Activated T-helper 1 cell treated with anti-CD3 and anti-CD28 coated beads, Interleukin-12 subunit alpha, Interleukin-12 subunit beta, Interleukin-2, Interleukin-4 antibody, amounts not matched to agents 30 ng/mL and 10 ng/mL and 1 ng/mL, durations not matched to agents 14 hours and 24 hours and 36 hours (primary cell): ENCODE measurements at regions not wholly inside any gene's neighbourhood (a gene's known extent, or its start where the extent isn't known, plus 50 kb on each side); places are given as distances from the start of the nearest gene placed in this dataset.

Experiments used
- DNase-seq: peaks from one replicate; pipeline ENCODE4 v3.0.0; 2021; ENCODE audit warnings: low spot score
- H3K27ac Mint-ChIP-seq: one replicate; pipeline ENCODE4 v1.8.0; 2021; ENCODE audit warnings: mild to moderate bottlenecking, mixed read lengths
- H3K27me3 Mint-ChIP-seq: one replicate; pipeline ENCODE4 v1.8.0; 2022; ENCODE audit warnings: mild to moderate bottlenecking, moderate library complexity, mixed read lengths; ENCODE audit not compliant: insufficient read depth
- H3K36me3 Mint-ChIP-seq: one replicate; pipeline ENCODE4 v1.8.0; 2021; ENCODE audit warnings: low read depth, mixed read lengths
- H3K4me1 Mint-ChIP-seq: one replicate; pipeline ENCODE4 v1.8.0; 2021; ENCODE audit warnings: low read depth, mixed read lengths
- H3K4me3 Mint-ChIP-seq: one replicate; pipeline ENCODE4 v1.8.0; 2021; ENCODE audit warnings: mild to moderate bottlenecking, moderate library complexity, mixed read lengths
- H3K9me3 Mint-ChIP-seq: one replicate; pipeline ENCODE4 v1.8.0; 2021; ENCODE audit warnings: mixed read lengths
- intact Hi-C: fragments of 100-400 bp; cut with micrococcal nuclease; formaldehyde crosslinking; loops from one replicate; pipeline ENCODE4 v1.15.1; 2024

DNA sequence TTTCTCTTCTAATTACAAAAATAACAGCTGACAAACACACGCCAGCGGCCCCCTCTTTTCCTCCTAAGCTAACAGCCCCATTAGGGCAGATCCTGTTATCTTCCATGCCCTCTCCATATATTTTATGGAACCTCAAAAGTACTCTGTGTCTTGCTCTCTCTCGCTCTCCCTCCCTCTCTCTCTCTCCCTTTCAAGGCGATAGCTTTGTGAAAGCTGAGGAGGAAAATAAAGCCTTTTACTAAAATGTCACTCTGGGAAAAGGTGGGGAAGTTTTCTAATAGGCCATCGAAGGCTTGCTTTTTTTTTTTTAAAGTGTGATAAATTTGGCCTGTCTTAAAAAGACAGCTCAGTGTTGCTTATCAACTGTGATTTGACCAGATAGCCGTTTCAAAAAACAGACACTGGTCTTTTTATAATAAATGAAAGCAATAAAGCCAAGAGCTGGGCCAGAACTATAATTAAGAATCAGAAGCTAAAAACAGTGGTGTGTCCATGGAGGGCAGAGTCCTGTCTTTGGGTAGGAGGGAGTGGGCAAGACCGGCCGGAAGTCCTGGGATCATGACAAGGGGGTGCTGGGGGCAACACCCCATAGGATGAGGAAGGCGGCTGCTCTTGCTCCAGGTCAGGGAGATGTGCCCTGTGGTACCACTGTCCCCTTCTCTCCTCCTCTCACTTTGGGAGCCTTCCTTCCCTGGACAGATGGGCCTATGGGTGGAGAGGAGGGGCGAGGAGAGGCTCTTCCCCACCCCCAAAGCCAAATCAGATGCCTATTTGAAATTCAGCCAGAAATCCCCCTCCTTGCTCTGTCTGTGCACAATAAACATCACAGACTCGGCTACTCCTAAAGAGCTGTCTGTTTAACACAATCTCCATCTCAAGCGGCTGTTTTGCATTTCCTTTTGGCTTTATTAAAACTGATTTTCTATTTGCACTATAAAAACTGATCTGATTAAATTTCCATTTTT lies 267.2 kb downstream of the BUD13 start:
- H3K4me3 Mint-ChIP-seq: no peak overlapping the region
- peaks cover 26% of the 10 kb centered on the region for H3K27me3 Mint-ChIP-seq
- H3K4me1 Mint-ChIP-seq: no peaks in the 10 kb centered on the region
- DNase-seq: no peak
- H3K27ac Mint-ChIP-seq: no peak overlapping the region
- no peaks in the 10 kb centered on the region for H3K36me3 Mint-ChIP-seq
- intact Hi-C loops: no loop called here
- no peaks in the 10 kb centered on the region for H3K9me3 Mint-ChIP-seq

DNA sequence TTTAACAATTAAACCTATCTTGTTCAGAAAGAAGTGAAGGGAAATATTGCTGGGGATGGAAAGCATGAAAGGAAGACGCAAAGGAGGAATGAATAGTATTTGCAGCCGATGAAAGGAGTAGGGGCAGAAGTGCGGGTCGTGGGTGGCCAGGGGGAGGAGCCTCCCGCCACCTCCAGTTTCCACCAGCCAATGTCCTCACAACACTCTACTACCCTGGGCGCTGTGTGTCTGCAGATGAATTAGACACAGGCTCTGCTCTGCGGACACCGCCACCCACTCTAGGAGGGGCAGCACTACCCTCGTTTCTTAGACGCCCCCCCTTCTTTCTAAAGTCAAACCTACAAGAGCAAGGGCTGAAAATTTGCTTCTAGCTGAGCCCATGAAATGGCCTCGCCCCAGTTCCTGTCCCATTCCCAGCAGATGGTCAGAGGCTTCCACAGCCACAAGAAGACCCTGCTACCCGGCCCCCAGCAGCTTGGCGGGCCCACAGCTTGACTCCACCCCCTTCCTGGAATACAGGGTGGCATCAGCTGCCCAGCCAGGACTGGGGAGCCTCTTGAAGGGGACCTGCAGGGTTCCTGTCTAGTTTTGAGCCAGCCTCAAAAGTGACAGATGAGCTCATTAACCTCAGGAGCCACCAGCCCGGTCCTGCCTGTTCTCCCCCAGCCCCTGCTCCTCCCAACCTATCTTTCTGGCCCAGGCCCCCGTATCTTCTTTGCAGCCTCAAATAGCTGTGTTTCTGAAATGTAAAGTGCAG lies 268.1 kb downstream of the BUD13 start:
- DNase-seq: no peak
- Mint-ChIP-seq H3K36me3 (no peaks in the 10 kb centered on the region), H3K27me3 (peaks cover 31% of the 10 kb centered on the region), H3K4me3 (no peak overlapping the region), H3K4me1 (no peaks in the 10 kb centered on the region), H3K27ac (no peak overlapping the region), H3K9me3 (no peaks in the 10 kb centered on the region)
- intact Hi-C loops: no loop called here

DNA sequence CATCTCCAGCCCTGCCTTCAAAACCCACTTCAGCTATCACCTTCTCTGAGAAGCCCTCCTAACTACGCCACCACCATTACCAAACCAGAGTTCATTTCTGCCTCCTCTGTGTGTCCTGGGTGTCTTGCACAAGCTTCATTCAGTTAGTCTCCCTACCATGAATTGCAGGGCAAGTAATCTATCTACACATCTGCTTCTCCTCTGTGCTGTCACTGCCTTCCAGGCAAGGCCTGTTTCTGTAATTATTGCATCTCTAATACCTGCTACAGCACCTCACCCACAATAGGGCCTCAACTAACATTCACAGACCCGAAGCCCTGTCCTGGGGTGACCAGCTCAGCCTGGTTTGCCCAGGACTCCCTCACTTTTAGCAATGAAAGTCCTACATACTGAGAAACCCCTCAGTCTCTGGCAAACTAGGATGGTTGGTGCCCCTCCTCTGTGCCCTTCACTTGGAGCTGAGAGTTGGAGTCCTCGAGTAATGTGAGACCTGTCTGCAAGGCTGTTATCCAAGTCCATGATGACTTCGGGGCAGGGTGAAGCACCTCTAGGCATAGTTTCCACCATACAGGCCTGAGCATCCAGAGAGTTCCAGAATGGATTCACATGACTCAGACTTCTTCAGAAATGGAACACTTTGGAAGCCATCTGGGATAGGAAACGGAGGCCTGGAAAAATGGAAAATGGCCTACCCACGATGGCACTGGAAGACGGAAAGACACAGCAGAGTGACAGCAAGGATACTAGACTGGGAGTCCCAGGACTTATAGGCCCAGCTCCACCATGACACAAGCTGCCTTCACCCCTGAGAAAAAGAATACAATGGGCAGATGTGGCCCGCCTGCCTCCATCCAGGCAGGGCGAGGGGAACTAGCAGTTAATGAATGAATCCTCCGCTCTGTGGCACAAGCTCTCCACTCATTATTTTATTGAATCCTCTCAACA lies 269.3 kb downstream of the BUD13 start:
- Mint-ChIP-seq H3K27me3 (peaks cover 34% of the 10 kb centered on the region), H3K4me1 (no peaks in the 10 kb centered on the region)
- intact Hi-C loops: no loop called here

DNA sequence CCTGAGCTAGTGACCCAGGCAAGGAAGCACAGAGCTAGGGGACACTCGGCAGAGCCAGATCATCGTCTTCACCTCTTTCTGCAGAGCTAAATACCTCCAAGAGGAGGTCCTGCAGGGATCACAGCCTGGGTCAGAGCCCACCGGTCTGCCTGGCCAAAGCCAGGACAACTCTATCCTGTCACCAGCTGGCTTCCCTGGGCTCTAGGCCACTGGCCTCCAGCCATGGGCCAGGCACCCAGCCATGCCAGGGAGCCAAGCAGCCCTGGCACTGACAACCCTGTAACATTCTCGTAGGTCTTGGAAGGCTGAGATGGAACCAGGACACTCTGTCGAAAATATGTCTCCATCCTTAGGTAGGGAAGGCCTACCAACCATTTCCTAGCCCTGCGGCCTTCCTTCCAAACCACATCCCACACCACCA lies 270.1 kb downstream of the BUD13 start:
- no peak for DNase-seq
- Mint-ChIP-seq H3K36me3 (no peaks in the 10 kb centered on the region), H3K9me3 (no peaks in the 10 kb centered on the region), H3K4me3 (no peak overlapping the region), H3K27ac (no peak overlapping the region), H3K27me3 (peaks cover 34% of the 10 kb centered on the region), H3K4me1 (no peaks in the 10 kb centered on the region)
- intact Hi-C loops: no loop called here

More for the DNA sequence above, 269.3 kb downstream of the BUD13 start:
- DNase-seq: no peak
- Mint-ChIP-seq H3K4me3 (no peak overlapping the region), H3K9me3 (no peaks in the 10 kb centered on the region), H3K27ac (no peak overlapping the region), H3K36me3 (no peaks in the 10 kb centered on the region)

DNA sequence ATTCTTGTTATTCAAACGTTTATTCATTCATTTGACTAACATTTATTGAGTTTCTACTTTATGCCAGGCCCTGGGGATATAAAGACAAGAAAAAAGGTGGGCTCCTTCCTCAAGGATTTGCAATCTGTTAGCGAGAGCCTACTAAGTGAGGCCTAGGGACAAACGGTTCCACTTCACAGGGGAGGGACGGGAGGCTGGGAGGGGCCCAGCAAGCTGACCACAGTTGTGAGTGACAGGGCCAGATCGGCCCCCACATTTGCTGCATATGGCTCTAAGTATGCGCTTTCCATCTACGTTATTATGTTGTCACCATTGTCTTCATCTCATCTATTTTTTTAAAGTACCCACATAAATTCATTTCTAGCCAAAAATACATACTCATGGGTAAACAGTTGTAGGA lies 271.1 kb downstream of the BUD13 start:
- intact Hi-C loops: no loop called here
- DNase-seq: no peak
- Mint-ChIP-seq H3K9me3 (no peaks in the 10 kb centered on the region), H3K4me3 (no peak overlapping the region), H3K4me1 (no peaks in the 10 kb centered on the region), H3K27me3 (peaks cover 34% of the 10 kb centered on the region), H3K27ac (no peak overlapping the region), H3K36me3 (no peaks in the 10 kb centered on the region)

DNA sequence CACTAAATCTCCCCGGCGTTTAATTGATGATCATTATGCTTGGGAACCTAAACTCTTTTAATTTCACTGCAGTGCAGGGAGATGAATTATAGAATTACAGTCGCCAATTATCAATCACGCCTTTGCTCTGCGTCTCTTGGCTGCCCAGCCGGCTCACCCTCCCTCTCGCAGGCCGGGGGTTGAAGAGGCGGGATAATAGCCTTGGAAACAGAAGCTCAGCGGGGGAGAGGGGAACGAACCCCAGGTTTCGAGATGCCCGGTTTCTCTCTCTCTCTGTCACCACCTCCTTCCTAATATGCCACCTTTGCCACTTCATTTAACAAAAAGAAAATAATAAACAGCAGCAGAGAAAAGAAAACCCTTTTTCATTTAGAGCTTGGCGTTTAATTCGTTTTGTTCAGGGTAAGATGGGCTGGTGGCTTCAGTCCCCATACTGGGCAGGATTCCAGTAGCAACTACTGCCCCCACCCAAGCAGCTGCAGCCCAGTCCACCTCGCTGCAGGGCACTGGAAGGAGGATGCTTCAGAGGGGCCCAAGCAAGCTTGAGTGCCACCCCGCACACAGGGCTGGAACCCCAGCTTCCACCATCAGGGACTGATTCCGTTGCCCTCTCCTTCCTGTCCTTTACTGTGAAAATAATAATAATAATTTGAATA lies 271.7 kb downstream of the BUD13 start:
- intact Hi-C loops: no loop called here
- H3K4me1 Mint-ChIP-seq: no peaks in the 10 kb centered on the region
- no peaks in the 10 kb centered on the region for H3K36me3 Mint-ChIP-seq
- H3K27ac Mint-ChIP-seq: no peak overlapping the region
- no peak overlapping the region for H3K4me3 Mint-ChIP-seq
- DNase-seq: no peak
- peaks cover 32% of the 10 kb centered on the region for H3K27me3 Mint-ChIP-seq
- no peaks in the 10 kb centered on the region for H3K9me3 Mint-ChIP-seq

DNA sequence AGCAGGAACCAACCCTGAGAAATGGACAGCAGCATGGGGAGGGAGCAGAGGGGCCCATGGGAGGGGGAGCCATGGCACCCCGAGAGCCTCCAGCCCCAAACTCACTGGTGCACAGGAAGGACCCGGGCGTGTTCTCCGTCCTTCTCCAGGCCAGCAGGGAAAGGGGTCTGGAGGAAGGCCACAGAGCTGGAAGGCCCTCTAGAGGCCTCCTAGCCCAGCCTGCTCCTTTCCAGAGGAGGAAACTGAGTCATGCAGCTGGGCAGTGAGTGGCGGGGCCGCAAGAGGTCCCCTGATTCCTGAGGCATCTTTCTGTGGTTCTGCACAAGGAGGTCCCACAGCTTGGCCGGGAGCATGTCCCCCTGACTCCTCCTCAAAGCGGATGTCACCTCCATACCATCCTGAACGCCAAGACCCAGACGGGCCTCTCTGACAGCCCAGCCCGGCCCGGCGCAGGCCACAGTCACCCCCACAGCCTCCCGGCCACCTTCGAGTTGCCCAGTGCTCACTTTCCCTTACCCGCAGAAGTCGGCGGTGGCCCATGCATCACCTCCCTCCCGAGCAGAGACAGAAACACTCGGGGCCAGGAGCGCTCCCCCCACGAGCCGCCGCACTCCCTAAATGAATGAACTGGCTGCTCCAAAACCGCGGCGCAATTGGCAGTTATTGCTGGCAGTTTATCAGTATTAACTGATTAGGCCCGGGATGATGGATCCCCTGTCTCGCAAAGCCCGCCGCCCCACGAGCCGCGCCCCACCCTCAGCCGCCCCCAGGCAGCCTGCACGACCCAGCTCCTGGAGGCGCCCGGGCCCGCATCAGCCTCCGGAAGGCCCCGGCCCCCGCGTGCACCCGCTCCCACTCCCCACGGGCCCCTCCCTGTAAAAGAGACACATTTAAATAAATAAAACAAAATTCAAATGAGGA lies 272.5 kb downstream of the BUD13 start:
- Mint-ChIP-seq H3K27ac (no peak overlapping the region), H3K36me3 (no peaks in the 10 kb centered on the region), H3K4me1 (no peaks in the 10 kb centered on the region), H3K27me3 (peaks cover 29% of the 10 kb centered on the region), H3K4me3 (no peak overlapping the region), H3K9me3 (no peaks in the 10 kb centered on the region)
- intact Hi-C loops: no loop called here
- DNase-seq: no peak

DNA sequence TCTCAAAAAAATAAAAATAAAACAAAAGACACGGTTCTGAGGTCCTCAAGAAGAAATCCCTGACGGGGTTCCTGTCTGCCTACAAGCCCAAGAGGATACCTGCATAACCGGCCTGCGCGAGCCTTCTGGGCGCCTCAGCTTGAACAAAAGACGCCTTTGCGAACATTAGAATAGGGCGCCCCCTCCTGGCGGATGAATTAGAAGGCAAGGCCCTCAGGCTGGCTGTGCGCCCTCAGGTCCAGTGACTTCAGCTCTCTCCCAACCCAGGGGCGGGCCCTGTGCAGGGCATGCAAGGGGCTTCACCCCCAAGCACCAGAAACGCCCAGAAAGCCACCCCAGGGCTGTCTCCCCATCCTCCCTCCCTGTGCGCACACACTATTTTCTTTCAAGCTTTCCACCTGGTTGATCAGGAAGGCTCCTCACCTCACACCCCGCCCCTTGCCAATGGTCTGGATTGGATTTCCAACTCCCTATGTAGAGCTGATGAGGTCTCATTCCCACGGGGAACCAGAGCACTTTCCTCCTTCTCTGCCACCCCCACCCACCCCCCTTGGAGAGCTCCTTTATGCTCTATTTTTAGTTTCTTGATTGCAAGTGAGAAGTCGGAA lies 273.3 kb downstream of the BUD13 start:
- no peaks in the 10 kb centered on the region for H3K9me3 Mint-ChIP-seq
- H3K27ac Mint-ChIP-seq: no peak overlapping the region
- peaks cover 29% of the 10 kb centered on the region for H3K27me3 Mint-ChIP-seq
- no peaks in the 10 kb centered on the region for H3K36me3 Mint-ChIP-seq
- H3K4me1 Mint-ChIP-seq: no peaks in the 10 kb centered on the region
- intact Hi-C loops: loop anchor here (1.0 kb wide), 1 partner anchor 45 kb away; no protein-coding TSS in a partner anchor
- no peak overlapping the region for H3K4me3 Mint-ChIP-seq
- peak; percentile 13 for DNase-seq

DNA sequence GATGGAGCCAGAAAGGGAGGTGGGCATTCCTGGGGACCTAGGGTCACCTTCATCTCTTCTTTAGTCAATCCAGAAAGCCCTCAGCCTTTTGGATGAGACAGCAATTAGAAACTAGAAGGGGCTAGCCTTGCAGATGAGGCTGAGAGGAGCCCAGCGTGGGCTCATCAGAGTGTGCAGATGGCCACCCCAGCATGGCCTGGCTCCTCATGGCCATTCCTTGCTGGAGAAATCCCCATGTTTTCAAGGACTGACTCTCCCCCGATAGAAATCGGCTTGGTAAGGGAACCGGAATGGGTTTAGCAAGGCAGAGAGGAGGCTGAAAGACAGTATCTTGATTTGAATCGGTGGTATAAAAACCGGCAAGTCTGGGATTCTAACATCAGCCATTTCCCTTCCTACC lies 274.6 kb downstream of the BUD13 start:
- peaks cover 25% of the 10 kb centered on the region for H3K27me3 Mint-ChIP-seq
- intact Hi-C loops: no loop called here

DNA sequence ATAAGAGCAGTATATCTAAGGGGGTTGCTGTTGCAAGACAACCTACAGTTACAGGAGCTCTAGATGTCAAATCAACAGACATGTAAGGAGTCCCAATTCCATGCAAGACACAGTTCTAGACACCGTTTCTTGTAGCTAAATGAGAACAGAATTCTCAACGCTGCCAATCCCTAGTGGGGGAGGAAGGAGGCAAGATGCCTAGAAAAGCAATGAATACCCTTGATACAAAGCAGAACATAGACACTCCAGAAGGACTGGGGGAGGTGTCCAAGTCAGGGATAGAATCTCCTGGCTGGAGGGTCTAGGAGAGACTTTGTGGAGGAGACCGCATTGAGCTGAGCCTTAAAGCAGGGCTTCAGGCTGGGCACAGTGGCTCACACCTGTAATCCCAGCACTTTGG lies 280.2 kb downstream of the BUD13 start:
- no peaks in the 10 kb centered on the region for H3K36me3 Mint-ChIP-seq
- H3K4me1 Mint-ChIP-seq: no peaks in the 10 kb centered on the region
- no peak for DNase-seq
- peaks cover 5% of the 10 kb centered on the region for H3K27me3 Mint-ChIP-seq
- H3K4me3 Mint-ChIP-seq: no peak overlapping the region
- intact Hi-C loops: no loop called here
- H3K9me3 Mint-ChIP-seq: no peaks in the 10 kb centered on the region
- H3K27ac Mint-ChIP-seq: no peak overlapping the region

More for the DNA sequence above, 274.6 kb downstream of the BUD13 start:
- Mint-ChIP-seq H3K4me3 (no peak overlapping the region), H3K36me3 (no peaks in the 10 kb centered on the region), H3K27ac (no peak overlapping the region), H3K9me3 (no peaks in the 10 kb centered on the region), H3K4me1 (no peaks in the 10 kb centered on the region)
- DNase-seq: no peak

DNA sequence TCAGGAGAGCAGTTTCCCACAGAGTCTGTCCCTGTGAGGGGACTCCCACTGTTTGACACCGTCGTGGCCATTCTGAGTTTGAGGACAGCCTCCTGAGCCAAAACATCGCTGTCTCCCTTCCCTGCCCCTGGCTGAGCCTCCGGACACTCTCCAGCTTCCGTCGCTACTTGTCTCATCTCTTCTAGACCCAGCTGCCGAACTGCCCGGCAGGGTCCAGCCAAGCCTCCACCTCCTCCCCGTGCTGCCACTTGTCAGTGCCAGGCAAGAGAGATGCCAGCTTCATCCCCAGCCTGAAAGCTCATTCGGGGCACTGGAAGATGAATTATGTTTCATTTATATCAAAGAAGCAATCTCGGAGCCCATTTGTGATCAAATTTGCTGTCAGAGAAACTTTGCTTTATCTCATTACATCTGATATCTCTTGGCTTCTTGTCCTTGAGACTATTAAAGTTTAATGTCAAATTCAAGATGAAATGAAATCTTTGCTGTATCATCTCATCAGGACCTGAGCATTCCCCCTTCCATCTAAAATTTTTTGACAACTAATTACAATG lies 283.9 kb downstream of the BUD13 start:
- intact Hi-C loops: no loop called here
- Mint-ChIP-seq H3K36me3 (no peaks in the 10 kb centered on the region), H3K4me1 (no peaks in the 10 kb centered on the region), H3K9me3 (no peaks in the 10 kb centered on the region), H3K4me3 (no peak overlapping the region), H3K27ac (no peak overlapping the region), H3K27me3 (peaks cover 5% of the 10 kb centered on the region)
- no peak for DNase-seq
